ENCODE measurements at regions not wholly inside any gene's neighbourhood (a gene's known extent, or its start where the extent isn't known, plus 50 kb on each side); places are given as distances from the start of the nearest gene placed in this dataset.

GRCh38 chr6:100130630-100131029 is 136.6 kb upstream of the MCHR2 start:
- WGBS (ENCODE audit: insufficient coverage), result no CpG with 5 or more reads among the region's 1 CpG
- Histone ChIP-seq H3K27ac (ENCODE audit: low read length) (no peak overlapping the region), H3K4me1 (ENCODE audit: control insufficient read depth, insufficient read depth, low read length) (no peaks in the 10 kb centered on the region), H3K9me3 (replicated peaks; ENCODE audit: control insufficient read depth, low read depth, low read length) (peaks cover 2% of the 10 kb centered on the region), H3K4me3 (ENCODE audit: low read length) (no peak overlapping the region), H3K36me3 (ENCODE audit: control insufficient read depth, insufficient read depth, low read length) (no peaks in the 10 kb centered on the region), H3K27me3 (ENCODE audit: control insufficient read depth, insufficient read depth, low read length) (no peaks in the 10 kb centered on the region)
- DNase-seq, result no peak

DNA sequence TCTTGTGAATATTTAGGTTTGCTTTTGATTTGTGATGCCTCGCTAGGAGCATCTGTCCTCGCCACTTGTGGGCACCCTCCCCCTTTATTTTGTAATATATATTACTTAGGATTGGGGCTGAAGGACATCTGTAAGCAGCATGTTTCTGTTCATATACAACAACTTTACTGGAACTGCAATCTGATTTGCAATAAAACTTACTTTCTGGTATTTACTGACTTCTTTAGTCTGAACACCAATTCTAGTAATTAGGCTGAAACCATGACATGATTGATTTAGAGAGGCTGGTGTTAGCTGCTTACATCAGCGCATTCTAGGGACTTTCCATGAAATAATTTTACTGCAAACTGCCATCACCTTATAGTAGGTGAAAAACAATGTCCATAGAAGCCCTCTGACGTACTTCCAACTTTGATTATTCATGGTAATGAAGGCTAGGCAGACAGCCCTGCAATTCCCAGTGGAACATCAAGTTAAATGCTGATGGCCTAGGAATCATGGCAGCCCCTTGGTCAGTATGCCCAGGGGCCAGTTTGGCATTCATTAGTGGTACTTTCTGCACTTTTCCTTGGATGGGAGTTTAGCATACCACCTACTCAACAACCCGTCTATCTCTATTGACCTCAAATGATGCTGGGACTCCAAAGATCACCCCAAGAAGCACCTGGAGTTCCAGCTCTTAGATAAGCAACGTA is 132.9 kb upstream of the MCHR2 start:
- WGBS (ENCODE audit: insufficient coverage), result 73% methylated on average over 2 of the region's 6 CpGs
- DNase-seq, result no peak

DNA sequence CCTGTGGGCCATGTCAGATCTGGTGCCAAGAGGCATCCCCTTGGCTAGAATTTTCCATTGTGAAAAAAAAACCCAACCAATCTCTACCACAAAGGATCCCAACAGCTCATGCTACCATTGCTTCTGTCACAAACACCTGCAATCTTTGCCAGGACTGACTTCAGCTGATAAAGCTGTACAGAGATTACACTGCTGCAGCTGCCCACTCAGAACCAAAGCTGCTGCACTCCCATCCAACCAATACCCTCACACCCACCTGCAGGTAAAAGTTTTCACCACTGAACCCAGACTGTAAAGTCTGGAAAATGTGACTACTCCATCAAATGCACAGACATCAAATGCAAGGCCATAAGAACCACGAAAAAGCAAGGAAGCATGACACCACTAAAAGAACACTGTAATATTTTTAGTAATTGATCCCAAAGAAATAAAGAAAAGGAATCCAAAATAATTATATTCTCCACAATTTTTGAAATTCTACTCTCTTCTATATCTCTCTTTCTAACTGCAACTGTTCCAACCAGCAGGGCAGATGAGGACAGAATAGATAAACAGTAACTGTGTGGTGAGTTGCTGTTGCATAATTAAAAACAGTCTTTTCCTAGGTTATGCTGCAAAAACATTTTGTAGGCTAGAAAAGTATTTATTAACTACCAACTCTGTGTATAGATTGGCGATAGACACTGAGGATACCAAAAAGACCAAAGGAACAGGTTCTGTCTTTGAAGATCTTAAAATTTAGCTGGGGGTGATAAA is 128.0 kb upstream of the MCHR2 start:
- no peak overlapping the region for H3K4me3 ChIP-seq (ENCODE audit: low read length)
- no peaks in the 10 kb centered on the region for H3K4me1 ChIP-seq (ENCODE audit: control insufficient read depth, insufficient read depth, low read length)
- no peaks in the 10 kb centered on the region for H3K36me3 ChIP-seq (ENCODE audit: control insufficient read depth, insufficient read depth, low read length)
- peaks cover 2% of the 10 kb centered on the region for H3K27me3 ChIP-seq (ENCODE audit: control insufficient read depth, insufficient read depth, low read length)
- WGBS (ENCODE audit: insufficient coverage), result no CpG with 5 or more reads among the region's 2 CpGs
- no peaks in the 10 kb centered on the region for H3K9me3 ChIP-seq (replicated peaks; ENCODE audit: control insufficient read depth, low read depth, low read length)
- no peak overlapping the region for H3K27ac ChIP-seq (ENCODE audit: low read length)
- DNase-seq, result no peak

More for the DNA sequence above, 132.9 kb upstream of the MCHR2 start:
- H3K36me3 ChIP-seq (ENCODE audit: control insufficient read depth, insufficient read depth, low read length), result no peaks in the 10 kb centered on the region
- H3K27ac ChIP-seq (ENCODE audit: low read length), result no peak overlapping the region
- H3K9me3 ChIP-seq (replicated peaks; ENCODE audit: control insufficient read depth, low read depth, low read length), result peaks cover 2% of the 10 kb centered on the region
- no peak overlapping the region for H3K4me3 ChIP-seq (ENCODE audit: low read length)
- H3K27me3 ChIP-seq (ENCODE audit: control insufficient read depth, insufficient read depth, low read length), result no peaks in the 10 kb centered on the region
- H3K4me1 ChIP-seq (ENCODE audit: control insufficient read depth, insufficient read depth, low read length), result no peaks in the 10 kb centered on the region

DNA sequence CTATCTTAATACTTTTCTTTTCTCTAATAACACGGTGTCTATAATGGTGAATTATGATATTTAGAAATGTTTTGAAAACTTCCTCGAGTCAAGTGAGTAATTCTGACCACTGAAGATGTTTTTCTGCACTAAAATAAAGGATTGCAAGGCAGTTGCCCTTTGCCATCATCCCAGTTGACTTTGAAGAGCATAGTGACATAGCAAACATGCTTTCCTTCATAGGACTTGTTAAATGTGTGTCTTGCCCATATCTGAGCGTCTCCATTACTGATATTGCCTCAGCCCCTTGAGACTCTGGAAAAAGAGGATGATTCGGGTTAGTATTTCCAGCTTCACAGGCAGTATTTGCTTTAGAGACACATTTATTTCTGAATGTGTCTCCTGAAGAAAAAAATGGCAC is 125.2 kb upstream of the MCHR2 start:
- H3K27ac ChIP-seq (ENCODE audit: low read length), result no peak overlapping the region
- H3K4me3 ChIP-seq (ENCODE audit: low read length), result no peak overlapping the region
- no peaks in the 10 kb centered on the region for H3K9me3 ChIP-seq (replicated peaks; ENCODE audit: control insufficient read depth, low read depth, low read length)
- no peak for DNase-seq
- WGBS (ENCODE audit: insufficient coverage), result 50% methylated on average over 1 of the region's 4 CpGs
- H3K4me1 ChIP-seq (ENCODE audit: control insufficient read depth, insufficient read depth, low read length), result no peaks in the 10 kb centered on the region
- H3K36me3 ChIP-seq (ENCODE audit: control insufficient read depth, insufficient read depth, low read length), result no peaks in the 10 kb centered on the region
- peaks cover 2% of the 10 kb centered on the region for H3K27me3 ChIP-seq (ENCODE audit: control insufficient read depth, insufficient read depth, low read length)

DNA sequence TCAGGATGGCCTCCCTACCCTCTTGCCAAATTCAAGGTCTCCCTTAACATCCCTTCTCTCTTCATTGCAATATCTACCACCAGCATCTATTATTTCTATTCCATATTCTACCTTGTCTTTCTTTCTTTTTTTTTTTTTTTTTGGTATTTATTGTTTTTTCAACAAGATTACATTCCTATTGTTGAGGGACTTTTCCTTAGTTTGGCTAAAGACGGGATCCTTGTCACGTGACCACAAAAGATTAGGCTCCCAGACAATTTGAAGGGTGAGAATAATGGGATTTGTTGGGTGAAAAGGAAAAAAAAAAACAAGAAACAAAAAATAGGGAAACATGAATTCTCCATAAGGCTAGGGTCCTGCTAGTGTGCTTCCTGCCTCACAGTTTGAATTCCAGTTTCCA is 124.3 kb upstream of the MCHR2 start:
- H3K9me3 ChIP-seq (replicated peaks; ENCODE audit: control insufficient read depth, low read depth, low read length), result no peaks in the 10 kb centered on the region
- peaks cover 2% of the 10 kb centered on the region for H3K27me3 ChIP-seq (ENCODE audit: control insufficient read depth, insufficient read depth, low read length)
- H3K27ac ChIP-seq (ENCODE audit: low read length), result no peak overlapping the region
- WGBS (ENCODE audit: insufficient coverage), result no CpG with 5 or more reads among the region's 2 CpGs
- H3K4me3 ChIP-seq (ENCODE audit: low read length), result no peak overlapping the region
- H3K4me1 ChIP-seq (ENCODE audit: control insufficient read depth, insufficient read depth, low read length), result no peaks in the 10 kb centered on the region
- H3K36me3 ChIP-seq (ENCODE audit: control insufficient read depth, insufficient read depth, low read length), result no peaks in the 10 kb centered on the region
- DNase-seq, result no peak

GRCh38 chr6:100117680-100118079 is 123.7 kb upstream of the MCHR2 start:
- no peak overlapping the region for H3K4me3 ChIP-seq (ENCODE audit: low read length)
- 63% methylated on average over 1 of the region's 5 CpGs for WGBS (ENCODE audit: insufficient coverage)
- no peak overlapping the region for H3K27ac ChIP-seq (ENCODE audit: low read length)
- H3K4me1 ChIP-seq (ENCODE audit: control insufficient read depth, insufficient read depth, low read length), result no peaks in the 10 kb centered on the region
- no peaks in the 10 kb centered on the region for H3K9me3 ChIP-seq (replicated peaks; ENCODE audit: control insufficient read depth, low read depth, low read length)
- no peak for DNase-seq
- peaks cover 2% of the 10 kb centered on the region for H3K27me3 ChIP-seq (ENCODE audit: control insufficient read depth, insufficient read depth, low read length)
- H3K36me3 ChIP-seq (ENCODE audit: control insufficient read depth, insufficient read depth, low read length), result no peaks in the 10 kb centered on the region

GRCh38 chr6:100116411-100117194 is 122.6 kb upstream of the MCHR2 start:
- H3K36me3 ChIP-seq (ENCODE audit: control insufficient read depth, insufficient read depth, low read length), result no peaks in the 10 kb centered on the region
- no peak overlapping the region for H3K4me3 ChIP-seq (ENCODE audit: low read length)
- no CpG with 5 or more reads among the region's 4 CpGs for WGBS (ENCODE audit: insufficient coverage)
- no peaks in the 10 kb centered on the region for H3K9me3 ChIP-seq (replicated peaks; ENCODE audit: control insufficient read depth, low read depth, low read length)
- H3K27ac ChIP-seq (ENCODE audit: low read length), result no peak overlapping the region
- peaks cover 2% of the 10 kb centered on the region for H3K27me3 ChIP-seq (ENCODE audit: control insufficient read depth, insufficient read depth, low read length)
- H3K4me1 ChIP-seq (ENCODE audit: control insufficient read depth, insufficient read depth, low read length), result no peaks in the 10 kb centered on the region
- DNase-seq, result peak; percentile 65

DNA sequence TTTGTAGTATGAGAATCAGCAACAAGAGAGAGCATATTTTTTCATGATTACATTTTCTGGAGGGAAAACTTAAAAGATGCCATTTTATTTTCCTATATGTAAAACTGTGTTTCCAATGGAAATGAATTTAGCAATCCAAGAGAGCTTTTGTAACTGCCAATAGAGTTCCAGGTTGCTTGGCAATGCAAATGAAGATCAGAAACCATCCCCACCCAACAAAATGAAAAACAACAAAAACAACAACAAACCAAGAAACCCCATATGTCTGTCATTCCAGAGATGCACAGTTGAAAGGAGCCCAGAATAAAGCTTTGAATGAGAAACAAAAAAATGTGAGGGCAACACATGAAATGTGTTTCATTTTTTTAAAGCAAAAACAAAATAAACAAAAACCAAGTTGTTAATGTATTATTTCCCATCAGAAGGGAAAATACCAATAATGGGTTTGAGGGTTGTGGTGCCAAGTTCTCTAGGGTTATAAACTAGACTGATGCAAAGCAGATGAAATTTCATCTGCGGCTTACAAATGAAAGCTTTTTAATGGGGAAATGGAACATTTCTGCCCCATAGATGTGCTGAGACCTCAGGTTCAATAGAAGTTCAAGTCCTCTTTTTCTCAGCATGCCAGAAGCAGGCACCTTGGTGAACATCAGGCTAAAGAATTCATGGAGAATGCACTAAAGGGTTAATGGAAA is 121.5 kb upstream of the MCHR2 start:
- no peak overlapping the region for H3K4me3 ChIP-seq (ENCODE audit: low read length)
- DNase-seq, result no peak
- no peaks in the 10 kb centered on the region for H3K36me3 ChIP-seq (ENCODE audit: control insufficient read depth, insufficient read depth, low read length)
- no peaks in the 10 kb centered on the region for H3K9me3 ChIP-seq (replicated peaks; ENCODE audit: control insufficient read depth, low read depth, low read length)
- H3K4me1 ChIP-seq (ENCODE audit: control insufficient read depth, insufficient read depth, low read length), result no peaks in the 10 kb centered on the region
- H3K27me3 ChIP-seq (ENCODE audit: control insufficient read depth, insufficient read depth, low read length), result peaks cover 2% of the 10 kb centered on the region
- WGBS (ENCODE audit: insufficient coverage), result 30% methylated on average over 1 of the region's 1 CpG
- no peak overlapping the region for H3K27ac ChIP-seq (ENCODE audit: low read length)

DNA sequence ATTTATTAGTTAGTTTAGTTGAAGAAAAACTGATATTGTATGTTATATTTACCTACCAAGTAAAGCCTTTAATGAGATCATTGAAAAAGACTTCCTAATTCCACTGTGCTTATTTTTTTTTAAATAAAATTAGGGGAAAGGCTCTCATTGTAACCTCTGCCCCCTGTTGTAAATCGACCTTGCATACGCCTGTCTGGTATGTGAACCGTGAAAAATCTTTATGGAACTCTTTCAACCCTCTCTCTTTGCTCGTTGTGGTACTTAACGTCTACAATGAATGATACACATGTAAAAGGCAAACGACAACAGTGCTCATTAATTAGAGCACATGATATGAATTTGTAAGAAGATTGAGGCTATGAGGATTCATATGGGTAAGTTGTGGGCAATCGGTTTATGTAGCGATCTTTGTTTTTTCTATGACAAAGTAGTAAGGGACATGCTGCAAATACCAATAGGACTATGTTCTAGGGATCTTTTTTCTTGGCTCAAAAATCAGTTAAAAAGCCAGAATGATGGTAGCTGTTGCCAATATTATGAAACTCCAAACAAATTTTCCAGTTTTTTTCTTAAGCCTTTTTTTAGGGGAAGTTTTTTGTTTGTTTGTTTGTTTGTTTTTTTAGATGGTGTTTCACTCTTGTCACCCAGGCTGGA is 119.0 kb upstream of the MCHR2 start:
- no peaks in the 10 kb centered on the region for H3K36me3 ChIP-seq (ENCODE audit: control insufficient read depth, insufficient read depth, low read length)
- peak; percentile 22 for DNase-seq
- H3K27ac ChIP-seq (ENCODE audit: low read length), result no peak overlapping the region
- no peak overlapping the region for H3K4me3 ChIP-seq (ENCODE audit: low read length)
- no CpG with 5 or more reads among the region's 8 CpGs for WGBS (ENCODE audit: insufficient coverage)
- no peaks in the 10 kb centered on the region for H3K4me1 ChIP-seq (ENCODE audit: control insufficient read depth, insufficient read depth, low read length)
- H3K27me3 ChIP-seq (ENCODE audit: control insufficient read depth, insufficient read depth, low read length), result no peaks in the 10 kb centered on the region
- no peaks in the 10 kb centered on the region for H3K9me3 ChIP-seq (replicated peaks; ENCODE audit: control insufficient read depth, low read depth, low read length)

All from muscle of leg (tissue), 3 donors.